ENCODE measurements at regions not wholly inside any gene's neighbourhood (a gene's known extent, or its start where the extent isn't known, plus 50 kb on each side); places are given as distances from the start of the nearest gene placed in this dataset.

GRCh38 chr12:5194306-5194705, 150.6 kb downstream of the KCNA5 start:
- H3K36me3 Mint-ChIP-seq = no peaks in the 10 kb centered on the region
- DNase-seq (no peak), ATAC-seq (replicated peaks) (no peak)
- H3K27ac Mint-ChIP-seq = no peak overlapping the region
- H3K27me3 Mint-ChIP-seq = peaks cover 16 to 27% of the 10 kb centered on the region in 2 donors
- H3K4me1 Mint-ChIP-seq = no peaks in the 10 kb centered on the region
- H3K9me3 Mint-ChIP-seq = no peaks in the 10 kb centered on the region
- no peak overlapping the region for H3K4me3 Mint-ChIP-seq

- H3K27ac Mint-ChIP-seq = no peak overlapping the region
- peaks cover 22 to 32% of the 10 kb centered on the region in 2 donors for H3K27me3 Mint-ChIP-seq
- H3K36me3 Mint-ChIP-seq = no peaks in the 10 kb centered on the region
- no peak overlapping the region for H3K4me3 Mint-ChIP-seq
- no peaks in the 10 kb centered on the region for H3K9me3 Mint-ChIP-seq
- DNase-seq (no peak), ATAC-seq (replicated peaks) (no peak)
- H3K4me1 Mint-ChIP-seq = no peaks in the 10 kb centered on the region
Measured at GRCh38 chr12:5195244-5195643, 151.6 kb downstream of the KCNA5 start.

GRCh38 chr12:5195691-5196090, 152.0 kb downstream of the KCNA5 start:
- no peak overlapping the region for H3K27ac Mint-ChIP-seq
- H3K36me3 Mint-ChIP-seq = no peaks in the 10 kb centered on the region
- no peak overlapping the region for H3K4me3 Mint-ChIP-seq
- H3K9me3 Mint-ChIP-seq = no peaks in the 10 kb centered on the region
- peaks cover 25 to 32% of the 10 kb centered on the region in 2 donors for H3K27me3 Mint-ChIP-seq
- H3K4me1 Mint-ChIP-seq = no peaks in the 10 kb centered on the region
- ATAC-seq (replicated peaks) = no peak
- no peak for DNase-seq

- H3K27me3 Mint-ChIP-seq = peaks cover 31 to 32% of the 10 kb centered on the region in 2 donors
- ATAC-seq (replicated peaks) (no peak), DNase-seq (no peak)
- no peaks in the 10 kb centered on the region for H3K4me1 Mint-ChIP-seq
- no peak overlapping the region for H3K27ac Mint-ChIP-seq
- no peak overlapping the region for H3K4me3 Mint-ChIP-seq
- no peaks in the 10 kb centered on the region for H3K9me3 Mint-ChIP-seq
- no peaks in the 10 kb centered on the region for H3K36me3 Mint-ChIP-seq
Measured at GRCh38 chr12:5197131-5197530, 153.5 kb downstream of the KCNA5 start.

- no peak for ATAC-seq (replicated peaks)
- Mint-ChIP-seq H3K27me3 (peaks cover 31 to 32% of the 10 kb centered on the region in 2 donors), H3K36me3 (no peaks in the 10 kb centered on the region), H3K9me3 (no peaks in the 10 kb centered on the region), H3K4me3 (no peak overlapping the region), H3K27ac (no peak overlapping the region), H3K4me1 (no peaks in the 10 kb centered on the region)
- no peak for DNase-seq
Measured at GRCh38 chr12:5197656-5198055, 154.0 kb downstream of the KCNA5 start.

GRCh38 chr12:5200278-5201087, 156.8 kb downstream of the KCNA5 start:
- H3K4me1 Mint-ChIP-seq = peaks cover 0 to 3% of the 10 kb centered on the region in 2 donors
- H3K36me3 Mint-ChIP-seq = no peaks in the 10 kb centered on the region

GRCh38 chr12:5201554-5202218, 158.0 kb downstream of the KCNA5 start:
- Mint-ChIP-seq H3K27me3 (peaks cover 24 to 27% of the 10 kb centered on the region in 2 donors), H3K9me3 (no peaks in the 10 kb centered on the region), H3K36me3 (no peaks in the 10 kb centered on the region), H3K4me3 (no peak overlapping the region), H3K27ac (no peak overlapping the region), H3K4me1 (peaks cover 0 to 3% of the 10 kb centered on the region in 2 donors)
- DNase-seq (no peak), ATAC-seq (replicated peaks) (no peak)

More at GRCh38 chr12:5200278-5201087, 156.8 kb downstream of the KCNA5 start:
- H3K27me3 Mint-ChIP-seq = peaks cover 27 to 28% of the 10 kb centered on the region in 2 donors
- H3K9me3 Mint-ChIP-seq = no peaks in the 10 kb centered on the region
- H3K27ac Mint-ChIP-seq = no peak overlapping the region
- DNase-seq (peak; percentile 3), ATAC-seq (replicated peaks) (peak; percentile 41 to 55)
- no peak overlapping the region for H3K4me3 Mint-ChIP-seq

- no peaks in the 10 kb centered on the region for H3K9me3 Mint-ChIP-seq
- no peak overlapping the region for H3K4me3 Mint-ChIP-seq
- no peak overlapping the region for H3K27ac Mint-ChIP-seq
- DNase-seq (no peak), ATAC-seq (replicated peaks) (no peak)
- H3K4me1 Mint-ChIP-seq = peaks cover 0 to 3% of the 10 kb centered on the region in 2 donors
- no peaks in the 10 kb centered on the region for H3K36me3 Mint-ChIP-seq
- peaks cover 15 to 21% of the 10 kb centered on the region in 2 donors for H3K27me3 Mint-ChIP-seq
Measured at GRCh38 chr12:5203274-5203673, 159.6 kb downstream of the KCNA5 start.

- peaks cover 0 to 3% of the 10 kb centered on the region in 2 donors for H3K4me1 Mint-ChIP-seq
- H3K27ac Mint-ChIP-seq = no peak overlapping the region
- peaks cover 13 to 17% of the 10 kb centered on the region in 2 donors for H3K27me3 Mint-ChIP-seq
- DNase-seq (no peak), ATAC-seq (replicated peaks) (no peak)
- no peaks in the 10 kb centered on the region for H3K36me3 Mint-ChIP-seq
- no peaks in the 10 kb centered on the region for H3K9me3 Mint-ChIP-seq
- H3K4me3 Mint-ChIP-seq = no peak overlapping the region
Measured at GRCh38 chr12:5203720-5204119, 160.0 kb downstream of the KCNA5 start.

- H3K4me1 Mint-ChIP-seq = peaks cover 0 to 3% of the 10 kb centered on the region in 2 donors
- H3K4me3 Mint-ChIP-seq = no peak overlapping the region
- H3K27me3 Mint-ChIP-seq = peaks cover 9 to 15% of the 10 kb centered on the region in 2 donors
- no peaks in the 10 kb centered on the region for H3K9me3 Mint-ChIP-seq
- no peak for DNase-seq
- H3K36me3 Mint-ChIP-seq = no peaks in the 10 kb centered on the region
- ATAC-seq (replicated peaks) = no peak
- H3K27ac Mint-ChIP-seq = no peak overlapping the region
Measured at GRCh38 chr12:5204271-5204670, 160.6 kb downstream of the KCNA5 start.

- DNase-seq (no peak), ATAC-seq (replicated peaks) (no peak)
- Mint-ChIP-seq H3K27ac (no peak overlapping the region), H3K36me3 (no peaks in the 10 kb centered on the region), H3K4me3 (no peak overlapping the region), H3K27me3 (peaks cover 4 to 9% of the 10 kb centered on the region in 2 donors), H3K9me3 (no peaks in the 10 kb centered on the region), H3K4me1 (peaks cover 0 to 3% of the 10 kb centered on the region in 2 donors)
Measured at GRCh38 chr12:5204831-5205230, 161.2 kb downstream of the KCNA5 start.

- Mint-ChIP-seq H3K36me3 (no peaks in the 10 kb centered on the region), H3K27ac (no peak overlapping the region), H3K4me3 (no peak overlapping the region), H3K9me3 (no peaks in the 10 kb centered on the region), H3K4me1 (peaks cover 0 to 3% of the 10 kb centered on the region in 2 donors), H3K27me3 (peaks cover 0 to 15% of the 10 kb centered on the region in 2 donors)
- ATAC-seq (replicated peaks) (no peak), DNase-seq (no peak)
Measured at GRCh38 chr12:5206401-5207175, 162.9 kb downstream of the KCNA5 start.

- Mint-ChIP-seq H3K27me3 (peaks cover 6 to 19% of the 10 kb centered on the region in 2 donors), H3K9me3 (no peaks in the 10 kb centered on the region), H3K4me1 (no peaks in the 10 kb centered on the region), H3K36me3 (no peaks in the 10 kb centered on the region), H3K4me3 (no peak overlapping the region), H3K27ac (no peak overlapping the region)
- DNase-seq = no peak
- ATAC-seq (replicated peaks) = no peak
Measured at GRCh38 chr12:5210179-5210922, 166.7 kb downstream of the KCNA5 start.

- peaks cover 6 to 19% of the 10 kb centered on the region in 2 donors for H3K27me3 Mint-ChIP-seq
- DNase-seq (no peak), ATAC-seq (replicated peaks) (no peak)
- H3K4me3 Mint-ChIP-seq = no peak overlapping the region
- H3K36me3 Mint-ChIP-seq = no peaks in the 10 kb centered on the region
- no peaks in the 10 kb centered on the region for H3K4me1 Mint-ChIP-seq
- H3K27ac Mint-ChIP-seq = no peak overlapping the region
- H3K9me3 Mint-ChIP-seq = no peaks in the 10 kb centered on the region
Measured at GRCh38 chr12:5210923-5211290, 167.2 kb downstream of the KCNA5 start.
